Mesendoderm (in vitro differentiated cells): ENCODE measurements at regions not wholly inside any gene's neighbourhood (a gene's known extent, or its start where the extent isn't known, plus 50 kb on each side); places are given as distances from the start of the nearest gene placed in this dataset.
"Not testable (repeated sequence)": the region's sequence is repeated elsewhere in the genome, so short reads cannot be mapped to it uniquely, and the experiment has no call there.

Experiments used
- DNase-seq: peaks from one replicate; pipeline ENCODE4 v3.0.0; 2013
- H2AK5ac ChIP-seq: 2 replicates; pipeline ENCODE4 v1.6.1; 2013; ENCODE audit warnings: low read length, inconsistent platforms
- H2BK120ac ChIP-seq: 2 replicates; pipeline ENCODE4 v1.6.1; 2013; ENCODE audit warnings: low read depth, mild to moderate bottlenecking, low read length, moderate library complexity, mixed read lengths
- H2BK15ac ChIP-seq: replicated peaks from 2 replicates; pipeline ENCODE4 v1.6.1; 2013; ENCODE audit warnings: low read depth, mild to moderate bottlenecking, moderate library complexity
- H2BK5ac ChIP-seq: 2 replicates; pipeline ENCODE4 v1.6.1; 2013; ENCODE audit warnings: low read length, inconsistent platforms
- H3K18ac ChIP-seq: 2 replicates; pipeline ENCODE4 v1.6.1; 2013; ENCODE audit warnings: mild to moderate bottlenecking, low read length, mixed read lengths
- H3K23ac ChIP-seq: one replicate; pipeline ENCODE4 v1.6.1; 2013; ENCODE audit warnings: low read length
- H3K27ac ChIP-seq: 2 replicates; pipeline ENCODE4 v1.5.1; 2013; ENCODE audit warnings: low read depth, mild to moderate bottlenecking, inconsistent platforms, low read length, moderate library complexity
- H3K27me3 ChIP-seq: 2 replicates; pipeline ENCODE4 v1.6.1; 2013; ENCODE audit warnings: low read length, control low read depth, mild to moderate bottlenecking, inconsistent platforms; ENCODE audit not compliant: insufficient read depth, poor library complexity
- H3K36me3 ChIP-seq: 2 replicates; pipeline ENCODE4 v1.6.1; 2013; ENCODE audit warnings: low read length, inconsistent platforms; ENCODE audit not compliant: control insufficient read depth, insufficient read depth
- H3K4ac ChIP-seq: one replicate; pipeline ENCODE4 v1.6.1; 2013; ENCODE audit warnings: low read depth, mild to moderate bottlenecking, low read length, moderate library complexity
- H3K4me1 ChIP-seq: 2 replicates; pipeline ENCODE4 v1.6.1; 2013; ENCODE audit warnings: low read depth, low read length, inconsistent platforms; ENCODE audit not compliant: control insufficient read depth
- H3K4me2 ChIP-seq: 2 replicates; pipeline ENCODE4 v1.6.1; 2013; ENCODE audit warnings: low read length
- H3K4me3 ChIP-seq: 2 replicates; pipeline ENCODE4 v1.5.1; 2013; ENCODE audit warnings: mild to moderate bottlenecking, low read length
- H3K56ac ChIP-seq: one replicate; pipeline ENCODE4 v1.6.1; 2013; ENCODE audit warnings: low read length
- H3K79me1 ChIP-seq: 2 replicates; pipeline ENCODE4 v1.6.1; 2013; ENCODE audit warnings: low read length, inconsistent platforms
- H3K79me2 ChIP-seq: 2 replicates; pipeline ENCODE4 v1.6.1; 2013; ENCODE audit warnings: mild to moderate bottlenecking, low read length; ENCODE audit not compliant: control insufficient read depth, insufficient read depth
- H3K9ac ChIP-seq: 2 replicates; pipeline ENCODE4 v1.6.1; 2013; ENCODE audit warnings: low read length, inconsistent platforms
- H4K5ac ChIP-seq: one replicate; pipeline ENCODE4 v1.6.1; 2013; ENCODE audit warnings: low read length
- H4K8ac ChIP-seq: one replicate; pipeline ENCODE4 v1.6.1; 2013; ENCODE audit warnings: low read depth, mild to moderate bottlenecking, control low read depth, low read length, moderate library complexity
- WGBS: extraction: QIAGEN DNeasy Blood & Tissue Kit; methylation state at CpG from one replicate; pipeline ENCODE4 v1.1.7; 2013; ENCODE audit warnings: low lambda C conversion rate, missing lambda C conversion rate; ENCODE audit not compliant: insufficient coverage; ENCODE audit errors: extremely low coverage; 5-methylcytosine and 5-hydroxymethylcytosine counted together

- H3K9ac ChIP-seq = no peak overlapping the region
- WGBS = no CpG with 5 or more reads among the region's 7 CpGs
- no peak for DNase-seq
Measured at GRCh38 chr14:82805892-82806825, 1272.5 kb upstream of the SEL1L start.

DNA sequence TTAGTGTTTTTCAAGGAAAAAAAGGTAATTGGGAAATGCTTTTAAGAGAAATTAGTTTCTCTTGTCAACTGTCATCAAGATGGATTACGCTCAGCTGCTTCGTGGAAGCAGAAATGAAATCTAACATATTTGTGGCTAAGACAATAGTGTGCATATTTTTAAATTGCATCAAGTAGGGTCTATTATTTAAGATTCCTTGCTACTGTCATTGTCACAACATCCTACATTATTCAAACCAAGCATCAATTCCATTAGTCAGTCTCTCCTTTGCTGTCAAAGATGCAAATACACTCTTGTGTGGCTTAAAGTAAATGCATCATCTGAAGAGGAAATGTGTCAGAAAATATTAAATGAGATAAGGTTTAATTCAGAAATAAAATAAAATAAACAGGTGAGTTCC lies 1277.6 kb upstream of the SEL1L start:
- no peak overlapping the region for H3K18ac ChIP-seq
- no peak overlapping the region for H3K23ac ChIP-seq
- H2BK15ac ChIP-seq = no peak overlapping the region
- H3K4me2 ChIP-seq = no peak overlapping the region
- no peak overlapping the region for H3K56ac ChIP-seq
- no peaks in the 10 kb centered on the region for H3K79me2 ChIP-seq
- no CpG with 5 or more reads among the region's 2 CpGs for WGBS
- no peak overlapping the region for H4K8ac ChIP-seq
- no peak overlapping the region for H3K4ac ChIP-seq
- H2BK5ac ChIP-seq = no peak overlapping the region
- H3K27me3 ChIP-seq = no peaks in the 10 kb centered on the region
- H2AK5ac ChIP-seq = no peak overlapping the region
- H3K27ac ChIP-seq = no peak overlapping the region
- no peak overlapping the region for H2BK120ac ChIP-seq
- no peaks in the 10 kb centered on the region for H3K36me3 ChIP-seq
- no peak for DNase-seq
- H3K4me1 ChIP-seq = no peaks in the 10 kb centered on the region
- H4K5ac ChIP-seq = no peak overlapping the region
- no peak overlapping the region for H3K9ac ChIP-seq
- no peak overlapping the region for H3K4me3 ChIP-seq
- H3K79me1 ChIP-seq = no peaks in the 10 kb centered on the region

More at GRCh38 chr14:82805892-82806825, 1272.5 kb upstream of the SEL1L start:
- Histone ChIP-seq H2BK120ac (no peak overlapping the region), H3K4ac (no peak overlapping the region), H3K56ac (no peak overlapping the region), H2BK15ac (no peak overlapping the region), H3K18ac (no peak overlapping the region), H3K79me2 (no peaks in the 10 kb centered on the region), H3K23ac (no peak overlapping the region), H4K8ac (no peak overlapping the region), H3K4me1 (no peaks in the 10 kb centered on the region), H2AK5ac (no peak overlapping the region), H3K79me1 (no peaks in the 10 kb centered on the region), H3K4me3 (no peak overlapping the region), H3K27ac (no peak overlapping the region), H4K5ac (no peak overlapping the region), H3K27me3 (no peaks in the 10 kb centered on the region), H3K36me3 (no peaks in the 10 kb centered on the region), H2BK5ac (no peak overlapping the region), H3K4me2 (no peak overlapping the region)

GRCh38 chr14:82814339-82814738 lies 1280.7 kb upstream of the SEL1L start:
- H3K79me1 ChIP-seq, H3K27ac ChIP-seq, H3K4me1 ChIP-seq, H3K9ac ChIP-seq, H3K23ac ChIP-seq, H3K27me3 ChIP-seq, H4K5ac ChIP-seq, H3K79me2 ChIP-seq, DNase-seq, H4K8ac ChIP-seq, H3K36me3 ChIP-seq, H3K4me3 ChIP-seq, H3K4me2 ChIP-seq, H2AK5ac ChIP-seq, H2BK5ac ChIP-seq, H2BK15ac ChIP-seq, H3K4ac ChIP-seq, H2BK120ac ChIP-seq, H3K56ac ChIP-seq, H3K18ac ChIP-seq: not testable (repeated sequence)
- no CpG with 5 or more reads among the region's 28 CpGs for WGBS

- no peak overlapping the region for H3K9ac ChIP-seq
- H3K27me3 ChIP-seq = no peaks in the 10 kb centered on the region
- WGBS = no CpG with 5 or more reads among the region's 4 CpGs
- no peak overlapping the region for H4K5ac ChIP-seq
- H2AK5ac ChIP-seq = no peak overlapping the region
- no peak overlapping the region for H3K4me3 ChIP-seq
- H3K79me2 ChIP-seq = no peaks in the 10 kb centered on the region
- H3K4me1 ChIP-seq = no peaks in the 10 kb centered on the region
- H3K79me1 ChIP-seq = no peaks in the 10 kb centered on the region
- no peak overlapping the region for H3K56ac ChIP-seq
- no peak overlapping the region for H2BK15ac ChIP-seq
- no peaks in the 10 kb centered on the region for H3K36me3 ChIP-seq
- no peak overlapping the region for H3K23ac ChIP-seq
- H3K4me2 ChIP-seq = no peak overlapping the region
- no peak overlapping the region for H2BK5ac ChIP-seq
- no peak overlapping the region for H3K27ac ChIP-seq
- no peak overlapping the region for H3K18ac ChIP-seq
- no peak overlapping the region for H3K4ac ChIP-seq
- no peak overlapping the region for H2BK120ac ChIP-seq
- peak; percentile 4 for DNase-seq
- H4K8ac ChIP-seq = no peak overlapping the region
Measured at GRCh38 chr14:82830596-82830995, 1296.9 kb upstream of the SEL1L start.

DNA sequence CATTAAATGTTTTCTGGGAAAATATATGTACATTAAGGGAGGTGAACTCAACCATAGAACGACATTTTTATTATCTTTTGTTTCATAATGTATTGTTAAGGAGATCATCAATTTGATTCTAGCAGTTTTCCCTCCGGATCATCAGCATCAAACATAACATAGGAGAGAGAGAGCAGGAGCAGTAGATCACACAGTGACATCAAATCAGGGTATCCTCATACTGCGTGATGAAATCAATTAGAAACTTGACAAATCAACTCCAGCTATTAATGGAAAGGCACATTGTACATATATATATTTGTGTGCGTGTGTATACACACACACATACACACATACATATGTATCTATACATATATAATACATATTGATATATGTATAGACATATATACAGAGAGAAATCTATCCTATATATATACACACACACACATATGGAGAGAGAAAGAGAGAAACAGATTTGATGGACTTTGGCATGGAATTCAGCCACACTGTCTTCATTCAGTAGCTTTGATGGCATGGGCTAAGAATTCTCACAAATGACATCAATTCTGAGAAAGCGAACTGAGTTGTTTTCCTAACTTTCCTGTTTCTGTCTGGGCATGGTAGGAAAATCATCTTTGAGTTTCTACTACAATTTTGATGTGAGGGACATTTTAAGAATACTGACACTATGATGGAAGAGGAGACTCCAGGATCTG lies 1302.8 kb upstream of the SEL1L start:
- Histone ChIP-seq H3K9ac (no peak overlapping the region), H2BK120ac (no peak overlapping the region), H4K5ac (no peak overlapping the region), H4K8ac (no peak overlapping the region), H2BK5ac (no peak overlapping the region), H3K18ac (no peak overlapping the region), H3K27me3 (no peaks in the 10 kb centered on the region), H3K4me3 (no peak overlapping the region), H3K79me1 (no peaks in the 10 kb centered on the region), H3K4me1 (no peaks in the 10 kb centered on the region), H3K36me3 (no peaks in the 10 kb centered on the region), H3K27ac (no peak overlapping the region), H3K4me2 (no peak overlapping the region), H2AK5ac (no peak overlapping the region), H3K56ac (no peak overlapping the region), H3K79me2 (no peaks in the 10 kb centered on the region), H3K4ac (no peak overlapping the region), H2BK15ac (no peak overlapping the region), H3K23ac (no peak overlapping the region)
- WGBS = no CpG with 5 or more reads among the region's 5 CpGs
- DNase-seq = no peak
